ENCODE measurements at regions not wholly inside any gene's neighbourhood (a gene's known extent, or its start where the extent isn't known, plus 50 kb on each side); places are given as distances from the start of the nearest gene placed in this dataset.

- H3K36me3 ChIP-seq (ENCODE audit: low read depth), result no peaks in the 10 kb centered on the region
- H3K79me2 ChIP-seq (ENCODE audit: low read depth), result no peaks in the 10 kb centered on the region
- intact Hi-C loops (cut with micrococcal nuclease; ENCODE audit: unreplicated experiment), result no loop called here
- no peak overlapping the region for H3K4me3 ChIP-seq
- H3K27me3 ChIP-seq (ENCODE audit: insufficient read depth, low read depth), result no peaks in the 10 kb centered on the region
- ChIA-PET CTCF (no interaction called here), POLR2A (ENCODE audit: unreplicated experiment) (no interaction called here)
- H3K4me2 ChIP-seq, result no peak overlapping the region
- no peaks in the 10 kb centered on the region for H3K4me1 ChIP-seq (replicated peaks; ENCODE audit: insufficient read depth)
- no peaks in the 10 kb centered on the region for H3F3A ChIP-seq (ENCODE audit: insufficient read depth, low read depth)
- no peaks in the 10 kb centered on the region for H3K9me2 ChIP-seq (ENCODE audit: insufficient read depth)
- H4K20me1 ChIP-seq (ENCODE audit: insufficient read depth), result no peaks in the 10 kb centered on the region
- no peak overlapping the region for H2AFZ ChIP-seq
- DNase-seq, result no peak
- no TSS peak for BruUV-seq (replicated peaks)
- no peaks in the 10 kb centered on the region for H3K9me3 ChIP-seq (ENCODE audit: insufficient read depth, low read depth)
- H3K27ac ChIP-seq, result no peak overlapping the region
- TF ChIP-seq EZH2 (IDR thresholded peaks at IDR 0.05; ENCODE audit: low read depth) (no peak), CTCF (conservative IDR thresholded peaks at IDR 0.05) (no peak)
Observed at GRCh38 chr15:24746094-24746493, 70.5 kb downstream of the NPAP1 start.

GRCh38 chr15:24747376-24747775, 71.8 kb downstream of the NPAP1 start:
- ChIA-PET CTCF (no interaction called here), POLR2A (ENCODE audit: unreplicated experiment) (no interaction called here)
- BruUV-seq (replicated peaks), result no TSS peak
- Histone ChIP-seq H2AFZ (no peak overlapping the region), H3K9me2 (ENCODE audit: insufficient read depth) (no peaks in the 10 kb centered on the region), H3K4me2 (no peak overlapping the region), H3K4me3 (no peak overlapping the region), H3K4me1 (replicated peaks; ENCODE audit: insufficient read depth) (no peaks in the 10 kb centered on the region), H3K79me2 (ENCODE audit: low read depth) (no peaks in the 10 kb centered on the region), H3K36me3 (ENCODE audit: low read depth) (no peaks in the 10 kb centered on the region), H4K20me1 (ENCODE audit: insufficient read depth) (no peaks in the 10 kb centered on the region), H3K27me3 (ENCODE audit: insufficient read depth, low read depth) (no peaks in the 10 kb centered on the region), H3K9me3 (ENCODE audit: insufficient read depth, low read depth) (no peaks in the 10 kb centered on the region), H3K27ac (no peak overlapping the region), H3F3A (ENCODE audit: insufficient read depth, low read depth) (no peaks in the 10 kb centered on the region)
- DNase-seq, result no peak
- no peak for TF ChIP-seq CTCF (conservative IDR thresholded peaks at IDR 0.05)
- no peak for TF ChIP-seq EZH2 (IDR thresholded peaks at IDR 0.05; ENCODE audit: low read depth)
- intact Hi-C loops (cut with micrococcal nuclease; ENCODE audit: unreplicated experiment), result no loop called here

- intact Hi-C loops (cut with micrococcal nuclease; ENCODE audit: unreplicated experiment), result no loop called here
- H2AFZ ChIP-seq, result no peak overlapping the region
- no peak overlapping the region for H3K4me2 ChIP-seq
- POLR2A ChIA-PET (ENCODE audit: unreplicated experiment), result no interaction called here
- H3K9me3 ChIP-seq (ENCODE audit: insufficient read depth, low read depth), result no peaks in the 10 kb centered on the region
- H3K27me3 ChIP-seq (ENCODE audit: insufficient read depth, low read depth), result no peaks in the 10 kb centered on the region
- CTCF ChIA-PET, result no interaction called here
- H3K79me2 ChIP-seq (ENCODE audit: low read depth), result no peaks in the 10 kb centered on the region
- H3F3A ChIP-seq (ENCODE audit: insufficient read depth, low read depth), result no peaks in the 10 kb centered on the region
- no peak overlapping the region for H3K27ac ChIP-seq
- no peaks in the 10 kb centered on the region for H3K36me3 ChIP-seq (ENCODE audit: low read depth)
- no peaks in the 10 kb centered on the region for H3K4me1 ChIP-seq (replicated peaks; ENCODE audit: insufficient read depth)
- no peak for DNase-seq
- H3K4me3 ChIP-seq, result no peak overlapping the region
- no peaks in the 10 kb centered on the region for H3K9me2 ChIP-seq (ENCODE audit: insufficient read depth)
- no peaks in the 10 kb centered on the region for H4K20me1 ChIP-seq (ENCODE audit: insufficient read depth)
- TF ChIP-seq EZH2 (IDR thresholded peaks at IDR 0.05; ENCODE audit: low read depth) (no peak), CTCF (conservative IDR thresholded peaks at IDR 0.05) (no peak)
- no TSS peak for BruUV-seq (replicated peaks)
Observed at GRCh38 chr15:24748812-24749439, 73.4 kb downstream of the NPAP1 start.

Data from PC-9 (cell line).